ENCODE measurements at regions not wholly inside any gene's neighbourhood (a gene's known extent, or its start where the extent isn't known, plus 50 kb on each side); places are given as distances from the start of the nearest gene placed in this dataset.
"Not testable (repeated sequence)": the region's sequence is repeated elsewhere in the genome, so short reads cannot be mapped to it uniquely, and the experiment has no call there.

GRCh38 chr10:118805146-118805545, 50.4 kb upstream of the CACUL1 start:
- DNase-seq (ENCODE audit: low read depth), result no peak

DNA sequence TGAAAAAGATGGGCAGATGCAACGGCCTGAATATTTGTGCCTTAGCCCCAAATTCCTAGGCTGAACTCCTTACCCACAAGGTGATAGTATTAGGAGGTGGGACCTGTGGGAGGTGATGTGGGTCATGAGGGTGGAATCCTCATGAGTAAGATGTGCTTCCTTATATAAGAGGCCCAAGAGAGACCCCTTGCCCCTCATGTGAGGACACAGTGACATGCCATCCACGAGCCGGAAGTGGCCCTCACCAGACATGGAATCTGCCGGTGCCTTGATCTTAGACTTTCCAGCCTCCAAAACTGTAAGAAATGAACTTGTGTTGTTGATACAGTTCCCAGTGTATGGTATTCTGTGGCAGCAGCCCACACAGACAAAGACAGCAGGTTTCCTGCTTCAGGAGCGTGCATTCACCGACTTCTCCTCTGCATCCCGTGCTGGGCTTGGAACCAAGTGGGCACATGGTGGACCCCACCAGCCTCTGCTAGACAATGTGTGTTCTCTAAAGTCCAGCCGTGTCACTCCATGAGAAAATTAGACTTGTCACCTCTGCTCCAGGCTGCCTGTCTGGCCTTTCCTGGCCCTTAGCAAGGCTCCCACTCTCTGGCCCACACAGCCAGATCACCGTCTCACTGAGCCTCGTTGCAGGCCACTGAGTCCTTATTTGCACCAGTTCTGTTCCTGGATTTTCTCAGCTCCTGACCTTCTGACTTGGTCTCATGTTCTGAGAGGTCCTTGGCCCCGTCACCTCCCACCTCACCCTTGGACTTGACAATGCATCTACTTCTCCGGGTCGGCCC, 52.9 kb upstream of the CACUL1 start:
- DNase-seq (ENCODE audit: low read depth), result no peak

GRCh38 chr10:118808601-118809356, 54.0 kb upstream of the CACUL1 start:
- DNase-seq (ENCODE audit: low read depth), result no peak

DNA sequence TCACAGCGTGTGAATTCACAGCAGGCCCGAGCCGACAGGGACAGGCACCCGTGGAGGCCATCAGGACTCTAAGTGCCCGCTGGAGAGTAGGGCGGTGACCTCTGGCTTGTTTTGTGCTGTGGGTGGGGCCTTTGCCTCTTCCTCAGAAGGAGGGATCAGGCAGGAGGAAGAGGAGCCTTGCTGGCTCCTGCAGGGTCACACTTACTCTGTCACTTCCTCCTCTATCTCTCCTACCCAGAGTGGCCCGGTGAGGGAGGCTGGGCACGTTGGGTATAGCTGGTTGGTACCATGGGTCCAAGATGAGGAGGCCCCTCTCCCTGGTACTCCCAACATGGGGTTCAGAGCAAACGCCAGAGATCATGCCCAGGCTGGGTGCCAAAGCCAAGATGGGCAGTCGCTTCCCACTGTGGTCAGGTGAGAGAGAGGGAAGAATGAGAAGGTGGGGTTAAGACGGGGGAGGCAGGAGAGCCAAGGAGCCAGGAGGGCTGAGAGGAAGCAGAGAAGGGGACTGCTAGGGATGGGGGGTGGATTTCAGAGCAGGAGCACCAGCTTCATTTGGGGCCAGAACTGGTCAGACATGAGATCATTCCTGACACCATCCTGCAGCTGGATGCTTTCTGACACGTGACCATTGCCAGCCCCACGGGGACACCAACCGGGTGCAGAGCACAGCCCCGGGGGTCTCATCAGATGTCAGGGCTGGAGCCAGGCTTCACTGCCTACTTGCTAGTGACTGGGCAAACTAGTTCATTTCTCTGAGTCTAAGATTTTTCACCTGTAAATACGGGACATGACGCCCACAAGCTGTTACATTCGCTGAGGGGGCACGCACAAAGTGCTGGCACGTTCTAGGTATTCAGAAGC, 54.8 kb upstream of the CACUL1 start:
- no peak for DNase-seq (ENCODE audit: low read depth)

- DNase-seq (ENCODE audit: low read depth), result no peak
These were observed 56.2 kb upstream of the CACUL1 start for GRCh38 chr10:118810796-118811505.

GRCh38 chr10:118811675-118812392, 57.1 kb upstream of the CACUL1 start:
- DNase-seq (ENCODE audit: low read depth), result no peak

- no peak for DNase-seq (ENCODE audit: low read depth)
These were observed 57.6 kb upstream of the CACUL1 start for GRCh38 chr10:118812393-118812740.

GRCh38 chr10:118813001-118813400, 58.2 kb upstream of the CACUL1 start:
- DNase-seq (ENCODE audit: low read depth), result not testable (repeated sequence)

- no peak for DNase-seq (ENCODE audit: low read depth)
These were observed 61.9 kb upstream of the CACUL1 start for GRCh38 chr10:118816471-118817168.

- no peak for DNase-seq (ENCODE audit: low read depth)
These were observed 62.7 kb upstream of the CACUL1 start for GRCh38 chr10:118817328-118818068.

GRCh38 chr10:118818621-118819221, 64.0 kb upstream of the CACUL1 start:
- no peak for DNase-seq (ENCODE audit: low read depth)

GRCh38 chr10:118820326-118821116, 65.8 kb upstream of the CACUL1 start:
- DNase-seq (ENCODE audit: low read depth), result no peak

- no peak for DNase-seq (ENCODE audit: low read depth)
These were observed 68.6 kb upstream of the CACUL1 start for GRCh38 chr10:118823256-118823907.

DNA sequence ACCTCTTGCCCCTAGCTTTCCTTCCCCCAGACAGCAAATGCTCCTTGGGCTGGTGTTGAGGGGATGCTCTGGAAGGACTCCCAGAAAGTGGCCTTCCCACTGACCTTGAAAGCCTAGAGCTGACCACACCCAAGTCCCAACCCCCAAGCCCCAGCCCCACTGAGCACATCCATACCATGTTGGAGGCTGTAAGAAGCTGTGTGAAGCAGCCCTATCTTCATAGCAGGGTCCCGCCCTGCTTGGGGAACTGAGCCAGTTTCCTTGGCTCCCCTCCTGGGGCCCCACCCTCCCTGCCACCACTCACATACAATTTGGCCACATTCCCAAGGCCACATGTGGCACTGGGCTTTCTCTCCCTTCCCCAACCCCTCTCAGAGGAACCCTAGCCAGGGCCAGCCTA, 72.3 kb upstream of the CACUL1 start:
- DNase-seq (ENCODE audit: low read depth), result no peak

DNA sequence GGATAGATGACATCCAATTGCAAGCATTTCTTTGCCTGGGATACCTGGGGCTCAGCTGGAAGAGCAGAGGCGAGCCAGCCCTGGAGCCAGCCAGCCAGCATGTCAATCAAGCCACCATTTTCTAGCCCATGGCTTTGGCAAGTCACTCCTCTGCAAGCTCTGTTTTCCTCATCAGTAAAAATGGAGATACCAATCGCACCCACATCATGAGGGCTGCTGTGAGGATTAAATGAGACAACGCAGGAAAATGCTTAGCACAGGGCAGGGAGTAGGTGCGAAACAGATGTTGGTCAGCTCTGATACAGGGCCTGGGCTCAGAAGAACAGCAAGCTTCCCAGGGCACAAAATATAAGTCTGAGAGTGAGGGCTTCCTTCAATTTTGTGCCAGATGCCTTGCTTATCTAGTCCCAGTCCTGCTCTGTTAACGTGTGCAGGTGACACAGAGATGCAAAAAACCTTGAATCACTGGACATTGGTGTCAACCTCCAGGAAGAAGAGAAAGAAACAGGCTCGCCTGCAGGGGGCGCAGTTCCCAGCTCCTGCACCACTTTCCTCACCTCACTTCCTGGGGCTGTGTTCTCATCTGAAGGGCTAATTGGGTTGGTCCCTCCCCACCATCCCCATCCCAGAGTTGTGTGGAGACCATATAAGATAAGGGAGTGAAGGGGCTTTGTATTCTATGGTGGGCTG, 72.8 kb upstream of the CACUL1 start:
- no peak for DNase-seq (ENCODE audit: low read depth)

DNA sequence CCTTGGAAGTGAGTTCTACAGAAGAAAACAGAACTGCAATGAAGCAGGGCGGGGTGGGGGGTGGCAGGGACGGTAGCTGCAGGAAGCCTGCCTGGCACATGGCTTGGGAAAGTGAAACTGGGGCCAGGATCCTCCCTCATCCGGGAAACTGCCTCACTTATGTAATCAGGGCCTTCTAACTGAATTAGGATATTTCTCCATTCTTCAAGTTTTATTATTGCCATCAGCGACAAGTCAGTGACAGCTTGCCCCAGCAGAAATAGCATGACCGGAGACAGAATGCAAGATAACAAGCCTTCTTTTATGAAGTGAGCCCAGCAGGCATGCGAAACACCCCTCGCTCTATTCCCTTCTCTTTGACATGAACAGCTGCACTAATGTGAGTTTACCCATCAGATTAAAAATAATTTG, 77.5 kb upstream of the CACUL1 start:
- no peak for DNase-seq (ENCODE audit: low read depth)

GRCh38 chr10:118834370-118834769, 79.6 kb upstream of the CACUL1 start:
- not testable (repeated sequence) for DNase-seq (ENCODE audit: low read depth)

Measured in non-pigmented ciliary epithelial cell (primary cell).